CD8-positive, alpha-beta memory T cell (primary cell): ENCODE measurements at regions not wholly inside any gene's neighbourhood (a gene's known extent, or its start where the extent isn't known, plus 50 kb on each side); places are given as distances from the start of the nearest gene placed in this dataset.

Experiments
- CTCF ChIA-PET: fragments of 350-600 bp; sonication (Branson Sonifier 250); formaldehyde crosslinking; loops from one replicate; lab custom pipeline; 2021; ENCODE audit warnings: antibody characterized with exemption; lab: Charles Lee
- POLR2A ChIA-PET: fragments of 350-600 bp; sonication (Branson Sonifier 250); formaldehyde crosslinking; loops from one replicate; lab custom pipeline; 2021; ENCODE audit warnings: antibody characterized with exemption; lab: Charles Lee
- DNase-seq, 5 donors: peaks; one replicate each; pipeline versions ENCODE4 v3.0.0 to v3.0.0-alpha.2; 2020 to 2022; ENCODE audit warnings: mixed read lengths in 1 of 5
- H3K27ac ChIP-seq: one replicate; pipeline ENCODE4 v1.7.0; 2013; ENCODE audit warnings: low read depth, mild to moderate bottlenecking, low read length, moderate library complexity
- H3K27me3 ChIP-seq: 2 replicates; pipeline ENCODE4 v1.7.0; 2013; ENCODE audit warnings: low read length, mild to moderate bottlenecking; ENCODE audit not compliant: insufficient read depth, poor library complexity, severe bottlenecking
- H3K36me3 ChIP-seq: 2 replicates; pipeline ENCODE4 v1.7.0; 2013; ENCODE audit warnings: mild to moderate bottlenecking, low read length, moderate library complexity; ENCODE audit not compliant: insufficient read depth
- H3K4me1 ChIP-seq: 2 replicates; pipeline ENCODE4 v1.7.0; 2013; ENCODE audit warnings: mild to moderate bottlenecking, low read length, moderate library complexity; ENCODE audit not compliant: insufficient read depth
- H3K4me3 ChIP-seq: 2 replicates; pipeline ENCODE4 v1.7.0; 2013; ENCODE audit warnings: mild to moderate bottlenecking, low read length
- H3K9me3 ChIP-seq: 2 replicates; pipeline ENCODE4 v1.7.0; 2013; ENCODE audit warnings: mild to moderate bottlenecking, low read length
- H3K27ac Mint-ChIP-seq, 8 donors: one replicate each; pipeline ENCODE4 v1.8.0; 2020 to 2021; ENCODE audit warnings: mixed read lengths in 8 of 8, mild to moderate bottlenecking in 6 of 8, inconsistent platforms in 3 of 8, moderate library complexity in 3 of 8
- H3K27me3 Mint-ChIP-seq, 2 donors: one replicate each; pipeline ENCODE4 v1.8.0; 2020 to 2021; ENCODE audit warnings: mixed read lengths in 2 of 2, mild to moderate bottlenecking in 1 of 2, moderate library complexity in 1 of 2
- H3K36me3 Mint-ChIP-seq, 3 donors: one replicate each; pipeline ENCODE4 v1.8.0; 2020 to 2021; ENCODE audit warnings: mixed read lengths in 3 of 3, inconsistent platforms in 1 of 3, mild to moderate bottlenecking in 1 of 3
- H3K4me1 Mint-ChIP-seq, 3 donors: one replicate each; pipeline ENCODE4 v1.8.0; 2020 to 2021; ENCODE audit warnings: mixed read lengths in 3 of 3, inconsistent platforms in 1 of 3, mild to moderate bottlenecking in 1 of 3
- H3K4me3 Mint-ChIP-seq, 7 donors: one replicate each; pipeline ENCODE4 v1.8.0; 2020 to 2021; ENCODE audit warnings: mixed read lengths in 7 of 7, mild to moderate bottlenecking in 6 of 7, moderate library complexity in 4 of 7, inconsistent platforms in 2 of 7
- H3K9me3 Mint-ChIP-seq, 5 donors: one replicate each; pipeline ENCODE4 v1.8.0; 2020 to 2022; ENCODE audit warnings: mixed read lengths in 5 of 5, mild to moderate bottlenecking in 3 of 5, moderate library complexity in 2 of 5, inconsistent platforms in 1 of 5

DNA sequence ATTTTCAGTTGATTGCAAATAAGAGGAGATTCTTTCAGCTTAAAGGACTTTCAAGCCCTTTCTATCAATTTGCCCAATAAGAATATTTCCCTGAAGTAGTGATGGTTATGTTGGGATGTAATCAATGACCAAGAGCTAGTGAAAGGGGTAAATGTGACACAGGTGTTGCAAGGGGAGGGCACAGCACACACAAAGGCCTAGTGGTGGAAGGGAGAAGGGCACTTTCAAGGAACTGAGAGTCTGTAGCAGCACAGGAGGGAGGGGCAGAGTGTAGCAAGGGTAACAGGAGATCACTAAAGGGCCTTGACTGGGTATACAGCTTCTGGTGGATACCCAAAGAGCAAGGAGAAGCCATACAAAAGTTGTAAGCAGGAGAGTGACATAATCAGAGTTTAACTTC is 217.8 kb upstream of the ARHGEF26 start:
- POLR2A ChIA-PET = no interaction called here
- CTCF ChIA-PET = no interaction called here

DNA sequence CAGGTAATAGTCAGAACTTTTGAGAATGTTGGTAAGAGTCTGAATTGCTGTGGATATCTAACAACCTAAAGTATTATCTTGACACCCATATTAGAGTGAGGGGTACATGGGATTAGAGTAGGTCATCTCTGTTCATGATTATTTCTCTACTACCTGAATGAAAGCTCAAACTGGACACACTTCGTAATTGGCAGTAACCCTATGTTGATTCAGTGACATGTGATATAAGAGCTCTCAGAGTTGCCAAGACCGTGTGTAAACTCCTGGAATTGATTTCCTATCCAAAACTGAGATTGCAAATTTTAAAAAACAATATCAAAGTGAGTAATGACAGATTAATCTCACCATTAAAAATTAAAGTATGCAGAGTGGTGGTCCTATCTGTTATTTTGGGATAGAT is 214.8 kb upstream of the ARHGEF26 start:
- Histone ChIP-seq H3K4me3 (no peak overlapping the region), H3K36me3 (no peaks in the 10 kb centered on the region), H3K4me1 (no peaks in the 10 kb centered on the region), H3K9me3 (no peaks in the 10 kb centered on the region), H3K27me3 (no peaks in the 10 kb centered on the region), H3K27ac (no peak overlapping the region)
- ChIA-PET POLR2A (no interaction called here), CTCF (no interaction called here)
- H3K27me3 Mint-ChIP-seq = peaks cover 0 to 2% of the 10 kb centered on the region in 2 donors
- H3K4me3 Mint-ChIP-seq = no peak overlapping the region
- DNase-seq = no peak
- no peaks in the 10 kb centered on the region for H3K36me3 Mint-ChIP-seq
- H3K9me3 Mint-ChIP-seq = peaks cover 0 to 4% (median 0%) of the 10 kb centered on the region in 5 donors
- no peaks in the 10 kb centered on the region for H3K4me1 Mint-ChIP-seq
- H3K27ac Mint-ChIP-seq = no peak overlapping the region

More for the DNA sequence above, 217.8 kb upstream of the ARHGEF26 start:
- no peak overlapping the region for H3K4me3 ChIP-seq
- H3K4me1 Mint-ChIP-seq = no peaks in the 10 kb centered on the region
- H3K27me3 Mint-ChIP-seq = no peaks in the 10 kb centered on the region
- no peaks in the 10 kb centered on the region for H3K4me1 ChIP-seq
- DNase-seq = no peak
- peaks cover 0 to 4% (median 0%) of the 10 kb centered on the region in 5 donors for H3K9me3 Mint-ChIP-seq
- no peak overlapping the region for H3K27ac ChIP-seq
- H3K27me3 ChIP-seq = no peaks in the 10 kb centered on the region
- H3K36me3 ChIP-seq = no peaks in the 10 kb centered on the region
- no peak overlapping the region for H3K27ac Mint-ChIP-seq
- H3K4me3 Mint-ChIP-seq = no peak overlapping the region
- no peaks in the 10 kb centered on the region for H3K9me3 ChIP-seq
- H3K36me3 Mint-ChIP-seq = no peaks in the 10 kb centered on the region

DNA sequence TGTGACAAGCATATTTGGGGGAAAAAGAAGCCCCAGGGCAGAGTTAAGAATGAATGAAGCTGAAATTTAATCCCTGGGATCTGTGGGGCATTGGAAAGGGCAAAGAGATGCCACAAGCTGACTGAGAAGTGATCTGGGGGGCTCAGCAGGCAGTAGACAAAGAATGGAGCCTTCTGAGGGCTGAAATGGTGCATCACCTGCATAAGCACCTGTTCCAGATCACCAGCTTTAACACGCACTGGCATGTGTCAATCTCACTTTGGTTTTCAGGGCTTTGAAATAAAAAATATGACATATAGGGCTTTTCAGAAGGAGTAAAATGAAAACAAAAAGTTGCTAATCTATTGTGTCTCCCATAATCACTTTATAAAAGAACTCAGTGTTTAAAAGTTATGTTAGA is 210.8 kb upstream of the ARHGEF26 start:
- Mint-ChIP-seq H3K4me1 (no peaks in the 10 kb centered on the region), H3K36me3 (no peaks in the 10 kb centered on the region), H3K4me3 (no peak overlapping the region), H3K27me3 (peaks cover 3 to 5% of the 10 kb centered on the region in 2 donors), H3K27ac (no peak overlapping the region), H3K9me3 (no peaks in the 10 kb centered on the region)
- H3K4me1 ChIP-seq = no peaks in the 10 kb centered on the region
- CTCF ChIA-PET = no interaction called here
- DNase-seq = no peak
- H3K36me3 ChIP-seq = no peaks in the 10 kb centered on the region
- H3K4me3 ChIP-seq = no peak overlapping the region
- no peak overlapping the region for H3K27ac ChIP-seq
- no peaks in the 10 kb centered on the region for H3K9me3 ChIP-seq
- POLR2A ChIA-PET = no interaction called here
- H3K27me3 ChIP-seq = no peaks in the 10 kb centered on the region

- H3K36me3 Mint-ChIP-seq = no peaks in the 10 kb centered on the region
- no peaks in the 10 kb centered on the region for H3K36me3 ChIP-seq
- DNase-seq = no peak
- H3K9me3 Mint-ChIP-seq = peaks cover 0 to 3% (median 0%) of the 10 kb centered on the region in 5 donors
- no peak overlapping the region for H3K4me3 Mint-ChIP-seq
- ChIA-PET CTCF (no interaction called here), POLR2A (no interaction called here)
- H3K27me3 ChIP-seq = no peaks in the 10 kb centered on the region
- no peak overlapping the region for H3K27ac ChIP-seq
- H3K27me3 Mint-ChIP-seq = peaks cover 3 to 5% of the 10 kb centered on the region in 2 donors
- no peaks in the 10 kb centered on the region for H3K4me1 Mint-ChIP-seq
- H3K9me3 ChIP-seq = no peaks in the 10 kb centered on the region
- H3K4me1 ChIP-seq = no peaks in the 10 kb centered on the region
- H3K27ac Mint-ChIP-seq = no peak overlapping the region
- H3K4me3 ChIP-seq = no peak overlapping the region
These were observed 210.1 kb upstream of the ARHGEF26 start for GRCh38 chr3:153911116-153911515.

DNA sequence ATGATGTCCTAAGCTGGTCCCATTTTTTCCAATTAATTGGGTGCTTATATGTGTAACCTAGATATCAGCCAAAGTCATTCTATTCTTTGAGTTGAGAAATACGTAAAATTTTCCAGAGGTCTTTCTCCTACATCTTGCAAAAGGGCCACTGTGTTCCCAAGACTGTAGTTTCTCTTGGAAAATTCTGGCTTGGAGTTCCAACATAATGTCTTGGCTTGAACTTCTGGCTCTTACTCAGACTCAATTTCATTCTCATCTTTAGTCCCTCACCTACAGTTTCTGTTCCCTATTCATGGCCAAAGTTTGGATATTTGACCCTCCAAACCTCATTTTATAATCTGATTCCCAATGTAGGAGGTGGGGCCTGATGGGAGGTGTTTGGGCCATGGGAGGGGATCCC is 201.4 kb upstream of the ARHGEF26 start:
- no peak for DNase-seq
- Mint-ChIP-seq H3K4me1 (no peaks in the 10 kb centered on the region), H3K27me3 (peaks cover 2 to 4% of the 10 kb centered on the region in 2 donors), H3K27ac (no peak overlapping the region), H3K4me3 (no peak overlapping the region), H3K36me3 (no peaks in the 10 kb centered on the region), H3K9me3 (peaks cover 0 to 5% (median 0%) of the 10 kb centered on the region in 5 donors)
- H3K27me3 ChIP-seq = no peaks in the 10 kb centered on the region
- H3K36me3 ChIP-seq = no peaks in the 10 kb centered on the region
- CTCF ChIA-PET = no interaction called here
- POLR2A ChIA-PET = no interaction called here
- H3K4me1 ChIP-seq = no peaks in the 10 kb centered on the region
- no peak overlapping the region for H3K4me3 ChIP-seq
- no peaks in the 10 kb centered on the region for H3K9me3 ChIP-seq
- no peak overlapping the region for H3K27ac ChIP-seq

DNA sequence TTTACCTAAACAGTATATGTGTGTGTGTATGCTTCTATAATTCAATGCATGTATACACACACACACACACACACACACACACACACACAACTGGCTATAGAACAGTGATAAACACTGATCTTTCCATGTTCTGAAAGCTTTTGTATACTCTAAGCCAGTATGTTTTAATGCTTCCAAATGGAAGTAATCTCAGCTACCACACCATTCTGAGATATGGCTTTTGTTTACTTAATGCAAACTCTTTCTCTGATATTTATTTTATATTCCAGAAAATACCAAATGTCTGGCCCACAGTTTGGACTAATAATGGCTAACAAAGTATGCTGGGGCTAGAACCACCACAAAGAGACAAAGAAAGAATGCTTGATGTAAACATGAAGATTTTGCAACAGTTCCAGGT is 199.4 kb upstream of the ARHGEF26 start:
- H3K36me3 ChIP-seq = no peaks in the 10 kb centered on the region
- no peak overlapping the region for H3K27ac Mint-ChIP-seq
- peaks cover 0 to 2% (median 0%) of the 10 kb centered on the region in 5 donors for H3K9me3 Mint-ChIP-seq
- no peaks in the 10 kb centered on the region for H3K36me3 Mint-ChIP-seq
- ChIA-PET POLR2A (no interaction called here), CTCF (no interaction called here)
- no peaks in the 10 kb centered on the region for H3K4me1 Mint-ChIP-seq
- no peak overlapping the region for H3K4me3 ChIP-seq
- H3K27ac ChIP-seq = no peak overlapping the region
- H3K27me3 Mint-ChIP-seq = peaks cover 0 to 4% of the 10 kb centered on the region in 2 donors
- H3K4me1 ChIP-seq = no peaks in the 10 kb centered on the region
- H3K4me3 Mint-ChIP-seq = no peak overlapping the region
- DNase-seq = no peak
- no peaks in the 10 kb centered on the region for H3K9me3 ChIP-seq
- H3K27me3 ChIP-seq = no peaks in the 10 kb centered on the region

DNA sequence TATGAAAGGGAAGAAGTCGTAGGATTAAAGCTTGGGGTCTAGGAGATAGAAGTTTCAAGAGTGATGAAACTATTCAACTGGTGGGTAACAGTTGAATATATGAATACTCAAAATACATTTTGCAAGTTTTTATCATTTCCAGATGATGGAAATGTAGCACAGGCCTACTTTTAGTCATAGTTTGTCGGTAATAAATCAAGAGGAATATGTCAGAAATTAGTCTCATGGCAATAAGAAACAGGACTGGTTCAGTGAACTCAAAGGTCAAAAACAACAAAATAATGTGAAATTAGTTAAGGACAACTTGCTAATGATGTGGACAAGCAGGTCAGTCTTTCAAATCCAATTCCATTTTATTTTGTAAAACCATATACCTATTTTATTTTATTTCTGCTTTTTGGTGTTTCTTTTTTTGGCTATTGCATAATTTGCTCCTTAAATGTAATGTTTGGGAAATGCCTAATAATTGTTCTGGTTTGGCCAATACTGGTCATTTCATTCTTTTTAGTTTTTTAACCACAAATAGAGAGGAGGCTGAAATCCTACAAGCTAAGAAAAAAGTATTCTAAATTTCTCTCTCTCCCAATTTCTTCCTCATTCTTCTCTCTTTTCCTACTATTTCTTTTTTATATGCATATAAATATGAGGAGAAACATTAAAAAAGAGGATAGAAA is 195.2 kb upstream of the ARHGEF26 start:
- Mint-ChIP-seq H3K27ac (no peak overlapping the region), H3K9me3 (peaks cover 0 to 2% (median 0%) of the 10 kb centered on the region in 5 donors), H3K27me3 (peaks cover 0 to 3% of the 10 kb centered on the region in 2 donors), H3K4me3 (no peak overlapping the region), H3K36me3 (no peaks in the 10 kb centered on the region), H3K4me1 (no peaks in the 10 kb centered on the region)
- Histone ChIP-seq H3K36me3 (no peaks in the 10 kb centered on the region), H3K27me3 (no peaks in the 10 kb centered on the region), H3K4me3 (no peak overlapping the region), H3K9me3 (no peaks in the 10 kb centered on the region), H3K27ac (no peak overlapping the region), H3K4me1 (no peaks in the 10 kb centered on the region)
- DNase-seq = no peak
- POLR2A ChIA-PET = no interaction called here
- CTCF ChIA-PET = no interaction called here

DNA sequence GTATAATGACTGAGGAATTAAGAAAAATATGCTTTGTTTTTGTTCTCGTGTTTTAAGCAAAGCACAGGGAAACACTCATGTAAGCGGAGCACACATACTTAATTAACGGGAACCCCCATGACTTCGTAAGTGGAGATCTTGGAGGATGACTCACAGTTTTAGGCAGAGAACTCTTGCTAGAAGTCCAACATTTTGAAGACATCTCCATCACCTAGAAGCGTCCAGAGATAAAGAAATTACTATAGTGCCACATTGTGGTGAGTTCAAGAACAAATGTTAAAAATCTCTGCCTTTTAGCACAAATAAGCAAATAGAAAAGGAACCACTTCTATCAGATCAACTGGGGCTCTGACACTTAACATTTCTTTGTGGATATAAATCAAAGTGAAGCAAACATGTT is 194.1 kb upstream of the ARHGEF26 start:
- H3K4me3 Mint-ChIP-seq = no peak overlapping the region
- H3K4me3 ChIP-seq = no peak overlapping the region
- CTCF ChIA-PET = no interaction called here
- no peaks in the 10 kb centered on the region for H3K27me3 ChIP-seq
- peaks cover 0 to 8% of the 10 kb centered on the region in 2 donors for H3K27me3 Mint-ChIP-seq
- no peak overlapping the region for H3K27ac Mint-ChIP-seq
- no peaks in the 10 kb centered on the region for H3K9me3 ChIP-seq
- no peaks in the 10 kb centered on the region for H3K36me3 ChIP-seq
- no peaks in the 10 kb centered on the region for H3K36me3 Mint-ChIP-seq
- no peaks in the 10 kb centered on the region for H3K4me1 Mint-ChIP-seq
- no peak overlapping the region for H3K27ac ChIP-seq
- no peaks in the 10 kb centered on the region for H3K4me1 ChIP-seq
- H3K9me3 Mint-ChIP-seq = no peaks in the 10 kb centered on the region
- no peak for DNase-seq
- POLR2A ChIA-PET = no interaction called here
